NCI-H1417 treated with DMSO at 0.1 percent for 48 hours (cell line): ENCODE measurements at regions not wholly inside any gene's neighbourhood (a gene's known extent, or its start where the extent isn't known, plus 50 kb on each side); places are given as distances from the start of the nearest gene placed in this dataset.

Experiments used
- DNase-seq: peaks from one replicate; lab custom pipeline; 2025; lab: John Stamatoyannopoulos, UW

GRCh38 chr13:104071806-104072205 is 1005.6 kb upstream of the SLC10A2 start:
- DNase-seq, result no peak

GRCh38 chr13:104065328-104065727 is 999.1 kb upstream of the SLC10A2 start:
- no peak for DNase-seq

- no peak for DNase-seq
Measured at GRCh38 chr13:104057861-104058260, 991.6 kb upstream of the SLC10A2 start.

- no peak for DNase-seq
Measured at GRCh38 chr13:104045907-104046306, 979.7 kb upstream of the SLC10A2 start.

- DNase-seq, result no peak
Measured at GRCh38 chr13:104043184-104043583, 977.0 kb upstream of the SLC10A2 start.

GRCh38 chr13:104034891-104035290 is 968.7 kb upstream of the SLC10A2 start:
- DNase-seq, result no peak

GRCh38 chr13:104025303-104025702 is 959.1 kb upstream of the SLC10A2 start:
- DNase-seq, result no peak

- DNase-seq, result no peak
Measured at GRCh38 chr13:104024416-104025170, 958.4 kb upstream of the SLC10A2 start.

GRCh38 chr13:104021806-104022397 is 955.7 kb upstream of the SLC10A2 start:
- DNase-seq, result no peak

- DNase-seq, result no peak
Measured at GRCh38 chr13:104017317-104017716, 951.1 kb upstream of the SLC10A2 start.

GRCh38 chr13:104015646-104016396 is 949.6 kb upstream of the SLC10A2 start:
- no peak for DNase-seq

GRCh38 chr13:104014803-104015645 is 948.8 kb upstream of the SLC10A2 start:
- DNase-seq, result no peak

- DNase-seq, result no peak
Measured at GRCh38 chr13:104011505-104012241, 945.5 kb upstream of the SLC10A2 start.

- no peak for DNase-seq
Measured at GRCh38 chr13:104008541-104009435, 942.6 kb upstream of the SLC10A2 start.

- no peak for DNase-seq
Measured at GRCh38 chr13:104008075-104008474, 941.9 kb upstream of the SLC10A2 start.

- DNase-seq, result no peak
Measured at GRCh38 chr13:104006625-104007075, 940.4 kb upstream of the SLC10A2 start.

GRCh38 chr13:104004572-104004971 is 938.4 kb upstream of the SLC10A2 start:
- DNase-seq, result no peak

- no peak for DNase-seq
Measured at GRCh38 chr13:104002216-104002615, 936.0 kb upstream of the SLC10A2 start.

- DNase-seq, result no peak
Measured at GRCh38 chr13:104001766-104002165, 935.5 kb upstream of the SLC10A2 start.

GRCh38 chr13:103996733-103997132 is 930.5 kb upstream of the SLC10A2 start:
- no peak for DNase-seq
